Testis (tissue), 2 donors: ENCODE measurements at regions not wholly inside any gene's neighbourhood (a gene's known extent, or its start where the extent isn't known, plus 50 kb on each side); places are given as distances from the start of the nearest gene placed in this dataset.

Experiments
- CTCF ChIP-seq, 3 experiments: fragments of 450-650 bp in 2 of 3; fragments of 200-600 bp in 1 of 3; sonication (generic) in 1 of 3; IDR thresholded peaks; one replicate each; pipeline ENCODE4 v1.5.1; 2016 to 2019; ENCODE audit warnings: antibody characterized with exemption in 3 of 3, mild to moderate bottlenecking in 2 of 3, moderate library complexity in 1 of 3
- POLR2A ChIP-seq: fragments of 450-650 bp; IDR thresholded peaks from one replicate; pipeline ENCODE4 v1.6.1; 2017; ENCODE audit warnings: antibody characterized with exemption, mild to moderate bottlenecking, moderate library complexity

- TF ChIP-seq CTCF (IDR thresholded peaks at IDR 0.05): no peak
- TF ChIP-seq POLR2A: no peak
Observed at GRCh38 chr1:184825571-184825970, 70.9 kb upstream of the EDEM3 start.
